ENCODE measurements at regions not wholly inside any gene's neighbourhood (a gene's known extent, or its start where the extent isn't known, plus 50 kb on each side); places are given as distances from the start of the nearest gene placed in this dataset.

DNA sequence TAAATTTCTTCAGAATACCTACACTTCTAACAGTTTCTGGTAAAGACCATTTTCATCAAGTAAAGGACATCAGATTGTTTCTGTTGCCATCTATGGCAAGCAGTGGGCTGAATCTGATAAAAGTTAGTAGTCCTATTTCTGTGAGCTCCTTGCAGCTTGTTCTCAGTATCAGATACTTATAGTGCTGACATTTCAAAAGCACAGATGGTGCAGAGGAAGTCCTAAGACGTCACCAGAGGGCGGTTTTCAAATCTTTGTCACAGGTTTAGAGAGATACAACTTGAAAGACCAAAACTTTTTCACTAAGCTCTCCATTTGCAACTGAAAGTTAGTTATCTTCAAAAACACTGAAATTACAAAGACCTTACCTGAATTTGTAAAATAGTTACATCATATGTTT lies 719.8 kb downstream of the SLITRK1 start:
- Histone ChIP-seq H3K27ac (ENCODE audit: low read depth in 1 of 2, low read length in 2 of 2) (no peak overlapping the region), H3K9me3 (ENCODE audit: control insufficient read depth in 4 of 4, low read length in 3 of 4) (no peaks in the 10 kb centered on the region), H3K9ac (ENCODE audit: low read depth in 1 of 2, low read length in 2 of 2) (no peak overlapping the region), H3K36me3 (ENCODE audit: control insufficient read depth in 4 of 4, insufficient read depth in 3 of 4, low read depth in 1 of 4, low read length in 3 of 4) (no peaks in the 10 kb centered on the region), H3K27me3 (ENCODE audit: control insufficient read depth in 4 of 4, insufficient read depth in 4 of 4, low read length in 3 of 4) (peaks cover 0 to 2% (median 0%) of the 10 kb centered on the region in 4 donors), H3K4me1 (ENCODE audit: control insufficient read depth in 4 of 4, insufficient read depth in 4 of 4, low read length in 3 of 4) (no peaks in the 10 kb centered on the region), H3K4me3 (ENCODE audit: low read depth in 1 of 3, low read length in 3 of 3) (no peak overlapping the region)
- 37% methylated on average over 2 of the region's 2 CpGs for WGBS
- no peak for DNase-seq (ENCODE audit: low spot score)
- TF ChIP-seq FOXA2 (IDR thresholded peaks at IDR 0.05) (no peak), FOXA1 (IDR thresholded peaks at IDR 0.05) (no peak), TAF1 (conservative IDR thresholded peaks at IDR 0.05) (no peak), EGR1 (IDR thresholded peaks at IDR 0.05; ENCODE audit: low read depth in 2 of 2) (no peak), JUND (IDR thresholded peaks at IDR 0.05) (no peak), NR2F2 (IDR thresholded peaks at IDR 0.05) (no peak), HNF4G (IDR thresholded peaks at IDR 0.05) (no peak), GABPA (IDR thresholded peaks at IDR 0.05 in 1 of 2, conservative IDR thresholded peaks at IDR 0.05 in 1 of 2) (no peak), HNF4A (conservative IDR thresholded peaks at IDR 0.05) (no peak), YY1 (IDR thresholded peaks at IDR 0.05) (no peak), RXRA (IDR thresholded peaks at IDR 0.05) (no peak), SP1 (IDR thresholded peaks at IDR 0.05) (no peak), RAD21 (IDR thresholded peaks at IDR 0.05) (no peak)
- TF ChIP-seq, protein P1, sequence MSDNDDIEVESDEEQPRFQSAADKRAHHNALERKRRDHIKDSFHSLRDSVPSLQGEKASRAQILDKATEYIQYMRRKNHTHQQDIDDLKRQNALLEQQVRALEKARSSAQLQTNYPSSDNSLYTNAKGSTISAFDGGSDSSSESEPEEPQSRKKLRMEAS (IDR thresholded peaks at IDR 0.05) = no peak
- TF ChIP-seq, protein P2, sequence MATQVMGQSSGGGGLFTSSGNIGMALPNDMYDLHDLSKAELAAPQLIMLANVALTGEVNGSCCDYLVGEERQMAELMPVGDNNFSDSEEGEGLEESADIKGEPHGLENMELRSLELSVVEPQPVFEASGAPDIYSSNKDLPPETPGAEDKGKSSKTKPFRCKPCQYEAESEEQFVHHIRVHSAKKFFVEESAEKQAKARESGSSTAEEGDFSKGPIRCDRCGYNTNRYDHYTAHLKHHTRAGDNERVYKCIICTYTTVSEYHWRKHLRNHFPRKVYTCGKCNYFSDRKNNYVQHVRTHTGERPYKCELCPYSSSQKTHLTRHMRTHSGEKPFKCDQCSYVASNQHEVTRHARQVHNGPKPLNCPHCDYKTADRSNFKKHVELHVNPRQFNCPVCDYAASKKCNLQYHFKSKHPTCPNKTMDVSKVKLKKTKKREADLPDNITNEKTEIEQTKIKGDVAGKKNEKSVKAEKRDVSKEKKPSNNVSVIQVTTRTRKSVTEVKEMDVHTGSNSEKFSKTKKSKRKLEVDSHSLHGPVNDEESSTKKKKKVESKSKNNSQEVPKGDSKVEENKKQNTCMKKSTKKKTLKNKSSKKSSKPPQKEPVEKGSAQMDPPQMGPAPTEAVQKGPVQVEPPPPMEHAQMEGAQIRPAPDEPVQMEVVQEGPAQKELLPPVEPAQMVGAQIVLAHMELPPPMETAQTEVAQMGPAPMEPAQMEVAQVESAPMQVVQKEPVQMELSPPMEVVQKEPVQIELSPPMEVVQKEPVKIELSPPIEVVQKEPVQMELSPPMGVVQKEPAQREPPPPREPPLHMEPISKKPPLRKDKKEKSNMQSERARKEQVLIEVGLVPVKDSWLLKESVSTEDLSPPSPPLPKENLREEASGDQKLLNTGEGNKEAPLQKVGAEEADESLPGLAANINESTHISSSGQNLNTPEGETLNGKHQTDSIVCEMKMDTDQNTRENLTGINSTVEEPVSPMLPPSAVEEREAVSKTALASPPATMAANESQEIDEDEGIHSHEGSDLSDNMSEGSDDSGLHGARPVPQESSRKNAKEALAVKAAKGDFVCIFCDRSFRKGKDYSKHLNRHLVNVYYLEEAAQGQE (IDR thresholded peaks at IDR 0.05) = no peak
- TF ChIP-seq, protein P3, sequence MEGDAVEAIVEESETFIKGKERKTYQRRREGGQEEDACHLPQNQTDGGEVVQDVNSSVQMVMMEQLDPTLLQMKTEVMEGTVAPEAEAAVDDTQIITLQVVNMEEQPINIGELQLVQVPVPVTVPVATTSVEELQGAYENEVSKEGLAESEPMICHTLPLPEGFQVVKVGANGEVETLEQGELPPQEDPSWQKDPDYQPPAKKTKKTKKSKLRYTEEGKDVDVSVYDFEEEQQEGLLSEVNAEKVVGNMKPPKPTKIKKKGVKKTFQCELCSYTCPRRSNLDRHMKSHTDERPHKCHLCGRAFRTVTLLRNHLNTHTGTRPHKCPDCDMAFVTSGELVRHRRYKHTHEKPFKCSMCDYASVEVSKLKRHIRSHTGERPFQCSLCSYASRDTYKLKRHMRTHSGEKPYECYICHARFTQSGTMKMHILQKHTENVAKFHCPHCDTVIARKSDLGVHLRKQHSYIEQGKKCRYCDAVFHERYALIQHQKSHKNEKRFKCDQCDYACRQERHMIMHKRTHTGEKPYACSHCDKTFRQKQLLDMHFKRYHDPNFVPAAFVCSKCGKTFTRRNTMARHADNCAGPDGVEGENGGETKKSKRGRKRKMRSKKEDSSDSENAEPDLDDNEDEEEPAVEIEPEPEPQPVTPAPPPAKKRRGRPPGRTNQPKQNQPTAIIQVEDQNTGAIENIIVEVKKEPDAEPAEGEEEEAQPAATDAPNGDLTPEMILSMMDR (IDR thresholded peaks at IDR 0.05; ENCODE audit: low read depth, low read length, missing input control) = no peak
- TF ChIP-seq, protein P4, sequence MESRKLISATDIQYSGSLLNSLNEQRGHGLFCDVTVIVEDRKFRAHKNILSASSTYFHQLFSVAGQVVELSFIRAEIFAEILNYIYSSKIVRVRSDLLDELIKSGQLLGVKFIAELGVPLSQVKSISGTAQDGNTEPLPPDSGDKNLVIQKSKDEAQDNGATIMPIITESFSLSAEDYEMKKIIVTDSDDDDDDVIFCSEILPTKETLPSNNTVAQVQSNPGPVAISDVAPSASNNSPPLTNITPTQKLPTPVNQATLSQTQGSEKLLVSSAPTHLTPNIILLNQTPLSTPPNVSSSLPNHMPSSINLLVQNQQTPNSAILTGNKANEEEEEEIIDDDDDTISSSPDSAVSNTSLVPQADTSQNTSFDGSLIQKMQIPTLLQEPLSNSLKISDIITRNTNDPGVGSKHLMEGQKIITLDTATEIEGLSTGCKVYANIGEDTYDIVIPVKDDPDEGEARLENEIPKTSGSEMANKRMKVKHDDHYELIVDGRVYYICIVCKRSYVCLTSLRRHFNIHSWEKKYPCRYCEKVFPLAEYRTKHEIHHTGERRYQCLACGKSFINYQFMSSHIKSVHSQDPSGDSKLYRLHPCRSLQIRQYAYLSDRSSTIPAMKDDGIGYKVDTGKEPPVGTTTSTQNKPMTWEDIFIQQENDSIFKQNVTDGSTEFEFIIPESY (IDR thresholded peaks at IDR 0.05) = no peak
- TF ChIP-seq, protein P5, sequence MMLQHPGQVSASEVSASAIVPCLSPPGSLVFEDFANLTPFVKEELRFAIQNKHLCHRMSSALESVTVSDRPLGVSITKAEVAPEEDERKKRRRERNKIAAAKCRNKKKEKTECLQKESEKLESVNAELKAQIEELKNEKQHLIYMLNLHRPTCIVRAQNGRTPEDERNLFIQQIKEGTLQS (IDR thresholded peaks at IDR 0.05) = no peak
